ENCODE measurements at regions not wholly inside any gene's neighbourhood (a gene's known extent, or its start where the extent isn't known, plus 50 kb on each side); places are given as distances from the start of the nearest gene placed in this dataset.

DNA sequence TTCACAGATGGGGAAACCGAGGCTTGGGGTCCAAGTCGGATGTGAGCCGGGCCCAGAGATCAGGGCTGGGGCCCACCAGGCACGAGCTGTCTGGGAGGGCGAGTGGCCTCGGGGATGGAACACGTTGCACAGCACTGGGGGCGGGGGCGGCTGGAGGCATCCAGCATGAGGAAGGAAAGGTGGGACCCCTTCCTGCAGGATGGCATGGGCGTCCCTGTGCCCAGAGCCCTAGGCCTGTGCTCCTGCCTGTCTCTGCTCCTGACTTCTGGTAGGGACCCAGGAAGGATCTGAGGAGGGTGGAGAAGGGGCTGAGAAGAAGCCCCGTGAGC, 183.4 kb downstream of the KIF26A start:
- TF ChIP-seq, protein P1, sequence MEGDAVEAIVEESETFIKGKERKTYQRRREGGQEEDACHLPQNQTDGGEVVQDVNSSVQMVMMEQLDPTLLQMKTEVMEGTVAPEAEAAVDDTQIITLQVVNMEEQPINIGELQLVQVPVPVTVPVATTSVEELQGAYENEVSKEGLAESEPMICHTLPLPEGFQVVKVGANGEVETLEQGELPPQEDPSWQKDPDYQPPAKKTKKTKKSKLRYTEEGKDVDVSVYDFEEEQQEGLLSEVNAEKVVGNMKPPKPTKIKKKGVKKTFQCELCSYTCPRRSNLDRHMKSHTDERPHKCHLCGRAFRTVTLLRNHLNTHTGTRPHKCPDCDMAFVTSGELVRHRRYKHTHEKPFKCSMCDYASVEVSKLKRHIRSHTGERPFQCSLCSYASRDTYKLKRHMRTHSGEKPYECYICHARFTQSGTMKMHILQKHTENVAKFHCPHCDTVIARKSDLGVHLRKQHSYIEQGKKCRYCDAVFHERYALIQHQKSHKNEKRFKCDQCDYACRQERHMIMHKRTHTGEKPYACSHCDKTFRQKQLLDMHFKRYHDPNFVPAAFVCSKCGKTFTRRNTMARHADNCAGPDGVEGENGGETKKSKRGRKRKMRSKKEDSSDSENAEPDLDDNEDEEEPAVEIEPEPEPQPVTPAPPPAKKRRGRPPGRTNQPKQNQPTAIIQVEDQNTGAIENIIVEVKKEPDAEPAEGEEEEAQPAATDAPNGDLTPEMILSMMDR (IDR thresholded peaks at IDR 0.05) = no peak
- no peak for TF ChIP-seq POLR2A (IDR thresholded peaks at IDR 0.05)
- TF ChIP-seq POLR2AphosphoS5 (IDR thresholded peaks at IDR 0.05) = no peak
